H9 (cell line): ENCODE measurements at regions not wholly inside any gene's neighbourhood (a gene's known extent, or its start where the extent isn't known, plus 50 kb on each side); places are given as distances from the start of the nearest gene placed in this dataset.
"Not testable (repeated sequence)": the region's sequence is repeated elsewhere in the genome, so short reads cannot be mapped to it uniquely, and the experiment has no call there.

Experiments used
- DNase-seq: peaks from one replicate; pipeline ENCODE4 v3.0.0-alpha.2; 2017
- H2AFZ ChIP-seq: one replicate; pipeline ENCODE4 v1.6.1; 2013; ENCODE audit warnings: mild to moderate bottlenecking, low read length, control low read depth, moderate library complexity
- H2AK5ac ChIP-seq: 2 replicates; pipeline ENCODE4 v1.6.1; 2013; ENCODE audit warnings: low read length, control low read depth, mixed read lengths; ENCODE audit not compliant: insufficient read length
- H2BK120ac ChIP-seq: one replicate; pipeline ENCODE4 v1.6.1; 2013; ENCODE audit warnings: low read depth, mild to moderate bottlenecking, low read length, control low read depth, inconsistent platforms; ENCODE audit not compliant: poor library complexity, severe bottlenecking
- H2BK12ac ChIP-seq: 2 replicates; pipeline ENCODE4 v1.6.1; 2013; ENCODE audit warnings: low read length, control low read depth, mixed read lengths, low read depth; ENCODE audit not compliant: insufficient read length
- H2BK15ac ChIP-seq: 2 replicates; pipeline ENCODE4 v1.6.1; 2013; ENCODE audit warnings: low read depth, low read length, control low read depth
- H2BK20ac ChIP-seq: one replicate; pipeline ENCODE4 v1.6.1; 2013; ENCODE audit warnings: low read depth, mild to moderate bottlenecking, low read length, control low read depth, inconsistent platforms; ENCODE audit not compliant: poor library complexity, severe bottlenecking
- H2BK5ac ChIP-seq: 2 replicates; pipeline ENCODE4 v1.6.1; 2013; ENCODE audit warnings: low read length, control low read depth, mixed read lengths; ENCODE audit not compliant: insufficient read length
- H3K14ac ChIP-seq: 2 replicates; pipeline ENCODE4 v1.6.1; 2013; ENCODE audit warnings: low read length, control low read depth; ENCODE audit not compliant: insufficient read depth
- H3K18ac ChIP-seq: 2 replicates; pipeline ENCODE4 v1.6.1; 2013; ENCODE audit warnings: low read depth, mild to moderate bottlenecking, mixed read lengths, low read length, control low read depth; ENCODE audit not compliant: insufficient read length
- H3K23ac ChIP-seq: 2 replicates; pipeline ENCODE4 v1.6.1; 2013; ENCODE audit warnings: low read length, control low read depth, mixed read lengths, low read depth; ENCODE audit not compliant: insufficient read length
- H3K23me2 ChIP-seq: 2 replicates; pipeline ENCODE4 v1.6.1; 2013; ENCODE audit warnings: low read depth, mild to moderate bottlenecking, mixed read lengths, low read length, control low read depth; ENCODE audit not compliant: insufficient read length, poor library complexity, severe bottlenecking
- H3K27ac ChIP-seq: 2 replicates; pipeline ENCODE4 v1.5.1; 2013; ENCODE audit warnings: low read length, control low read depth, mixed read lengths, low read depth; ENCODE audit not compliant: insufficient read length
- H3K27me3 ChIP-seq: 2 replicates; pipeline ENCODE4 v1.6.1; 2013; ENCODE audit warnings: low read length, control low read depth, inconsistent platforms; ENCODE audit not compliant: insufficient read depth
- H3K4ac ChIP-seq: 2 replicates; pipeline ENCODE4 v1.6.1; 2013; ENCODE audit warnings: low read depth, mild to moderate bottlenecking, control low read depth, inconsistent platforms, low read length, moderate library complexity
- H3K4me1 ChIP-seq: 2 replicates; pipeline ENCODE4 v1.6.1; 2013; ENCODE audit warnings: low read length, control low read depth, inconsistent platforms; ENCODE audit not compliant: insufficient read depth
- H3K4me2 ChIP-seq: 2 replicates; pipeline ENCODE4 v1.6.1; 2013; ENCODE audit warnings: low read length, control low read depth, mixed read lengths; ENCODE audit not compliant: insufficient read length, insufficient read depth
- H3K56ac ChIP-seq: 2 replicates; pipeline ENCODE4 v1.6.1; 2013; ENCODE audit warnings: low read depth, mild to moderate bottlenecking, mixed read lengths, low read length, control low read depth; ENCODE audit not compliant: insufficient read length
- H3K79me1 ChIP-seq: 2 replicates; pipeline ENCODE4 v1.6.1; 2013; ENCODE audit warnings: low read depth, mild to moderate bottlenecking, moderate library complexity, low read length, control low read depth, inconsistent platforms; ENCODE audit not compliant: insufficient read depth, poor library complexity, severe bottlenecking
- H3K79me2 ChIP-seq: 2 replicates; pipeline ENCODE4 v1.6.1; 2013; ENCODE audit warnings: low read length, control low read depth, inconsistent platforms; ENCODE audit not compliant: insufficient read depth
- H3K9ac ChIP-seq: 2 replicates; pipeline ENCODE4 v1.6.1; 2013; ENCODE audit warnings: low read length, control low read depth, mixed read lengths; ENCODE audit not compliant: insufficient read length; ENCODE audit errors: extremely low read depth
- H3K9me3 ChIP-seq: one replicate; pipeline ENCODE4 v1.6.1; 2013; ENCODE audit warnings: low read depth, low read length, inconsistent platforms; ENCODE audit not compliant: control insufficient read depth
- H3T11ph ChIP-seq: one replicate; pipeline ENCODE4 v1.6.1; 2013; ENCODE audit warnings: mild to moderate bottlenecking, low read length, control low read depth, inconsistent platforms
- H4K20me1 ChIP-seq: one replicate; pipeline ENCODE4 v1.6.1; 2013; ENCODE audit not compliant: control insufficient read depth, insufficient read length, insufficient read depth
- H4K5ac ChIP-seq: 2 replicates; pipeline ENCODE4 v1.6.1; 2013; ENCODE audit warnings: low read depth, mild to moderate bottlenecking, mixed read lengths, low read length, control low read depth; ENCODE audit not compliant: insufficient read length
- H4K8ac ChIP-seq: replicated peaks from 2 replicates; pipeline ENCODE4 v1.6.1; 2013; ENCODE audit warnings: low read length, control low read depth, mixed read lengths, low read depth; ENCODE audit not compliant: insufficient read length
- H4K91ac ChIP-seq: 2 replicates; pipeline ENCODE4 v1.6.1; 2013; ENCODE audit warnings: low read depth, mild to moderate bottlenecking, moderate library complexity, mixed read lengths, low read length, control low read depth; ENCODE audit not compliant: insufficient read length
- H3K27ac Mint-ChIP-seq, 3 experiments: 2 replicates in 2 of 3; 3 replicates in 1 of 3; pipeline ENCODE4 v1.8.0; 2020 to 2021; ENCODE audit warnings: mixed read lengths in 3 of 3, mild to moderate bottlenecking in 1 of 3, moderate library complexity in 1 of 3
- H3K27me3 Mint-ChIP-seq: 2 replicates; pipeline ENCODE4 v1.8.0; 2021; ENCODE audit warnings: low read depth, mild to moderate bottlenecking, moderate library complexity, mixed read lengths
- H3K36me3 Mint-ChIP-seq, 3 experiments: 2 replicates in 2 of 3; 3 replicates in 1 of 3; pipeline ENCODE4 v1.8.0; 2020 to 2021; ENCODE audit warnings: low read depth in 3 of 3, mixed read lengths in 3 of 3; ENCODE audit not compliant: insufficient read depth in 1 of 3
- H3K4me1 Mint-ChIP-seq, 2 experiments: 2 replicates each; pipeline ENCODE4 v1.8.0; 2020; ENCODE audit warnings: mixed read lengths in 2 of 2
- H3K4me3 Mint-ChIP-seq, 2 experiments: 2 replicates in 1 of 2; 3 replicates in 1 of 2; pipeline ENCODE4 v1.8.0; 2020 to 2021; ENCODE audit warnings: mild to moderate bottlenecking in 2 of 2, mixed read lengths in 2 of 2, moderate library complexity in 1 of 2
- H3K9me3 Mint-ChIP-seq, 2 experiments: 2 replicates in 1 of 2; 3 replicates in 1 of 2; pipeline ENCODE4 v1.8.0; 2020; ENCODE audit warnings: mild to moderate bottlenecking in 2 of 2, mixed read lengths in 2 of 2, moderate library complexity in 1 of 2
- WGBS: extraction: QIAGEN DNeasy Blood & Tissue Kit; methylation state at CpG from one replicate; pipeline ENCODE4 v1.1.7; 2013; ENCODE audit warnings: missing lambda C conversion rate, low lambda C conversion rate, mixed read lengths; ENCODE audit not compliant: insufficient read length; ENCODE audit errors: extremely low coverage; 5-methylcytosine and 5-hydroxymethylcytosine counted together

- DNase-seq, H3K9me3 Mint-ChIP-seq, H3K9ac ChIP-seq, H3K27me3 Mint-ChIP-seq, H4K8ac ChIP-seq, H3K4me1 ChIP-seq, H3T11ph ChIP-seq, H3K56ac ChIP-seq, H2AK5ac ChIP-seq, H2BK15ac ChIP-seq, H2BK5ac ChIP-seq, H3K36me3 Mint-ChIP-seq, H4K20me1 ChIP-seq, H3K4ac ChIP-seq, H3K27me3 ChIP-seq, H2BK120ac ChIP-seq, H3K79me1 ChIP-seq, H3K27ac ChIP-seq, H3K9me3 ChIP-seq, H3K4me2 ChIP-seq, H3K23me2 ChIP-seq, H3K18ac ChIP-seq, H3K4me3 Mint-ChIP-seq, H3K23ac ChIP-seq, H4K91ac ChIP-seq, H3K14ac ChIP-seq, H4K5ac ChIP-seq, H2BK20ac ChIP-seq, H3K79me2 ChIP-seq, H2BK12ac ChIP-seq, H2AFZ ChIP-seq: not testable (repeated sequence)
- Mint-ChIP-seq H3K27ac (peak overlapping the region; percentile 64 to 81 (median 72); a peak in 5 of 7 replicates), H3K4me1 (peaks cover 45 to 58% of the 10 kb centered on the region in 2 experiments)
- no CpG with 5 or more reads among the region's 8 CpGs for WGBS
These were observed 115.2 kb upstream of the KCNJ3 start for GRCh38 chr2:154583274-154583673.
